ENCODE measurements at regions not wholly inside any gene's neighbourhood (a gene's known extent, or its start where the extent isn't known, plus 50 kb on each side); places are given as distances from the start of the nearest gene placed in this dataset.

DNA sequence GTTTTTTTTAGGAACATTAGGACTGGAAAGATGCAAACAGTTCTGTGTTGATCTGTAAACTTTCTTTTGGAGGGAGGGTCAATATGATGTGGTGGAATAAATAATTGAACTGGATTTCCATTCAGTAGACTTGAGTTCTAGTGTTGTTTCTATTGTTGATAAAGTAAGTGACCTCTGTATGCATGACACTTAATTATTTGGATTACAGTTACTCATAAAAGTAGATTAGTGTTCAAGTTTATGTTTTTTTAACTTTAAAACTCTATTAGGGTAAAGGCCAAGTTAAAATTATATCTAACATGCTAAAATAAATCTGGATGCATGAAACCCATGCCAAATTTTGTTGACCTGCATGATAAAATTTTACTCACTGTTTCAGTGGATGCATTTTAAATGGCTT, 85.4 kb upstream of the NR3C2 start:
- no peaks in the 10 kb centered on the region for H3K4me1 ChIP-seq (ENCODE audit: insufficient read depth, low read length)

DNA sequence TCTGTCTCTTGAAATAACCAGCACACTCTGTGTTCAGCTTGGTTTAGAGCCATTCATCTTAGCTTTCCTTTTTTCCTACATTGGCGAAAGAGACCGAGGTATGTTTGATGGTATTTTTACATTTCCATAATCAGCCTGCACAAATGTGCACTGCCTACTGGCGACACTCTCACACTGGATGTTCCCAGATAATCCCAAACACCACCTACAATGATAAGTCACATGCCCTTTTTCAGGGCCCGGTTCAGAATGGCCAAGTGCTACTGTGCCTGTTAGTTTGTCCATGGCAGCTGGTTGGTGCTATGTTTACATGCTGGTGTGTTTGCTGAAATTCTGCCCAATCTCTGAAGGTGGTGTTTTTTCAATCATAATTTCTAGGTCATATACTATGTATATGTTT, 80.8 kb upstream of the NR3C2 start:
- no peak for ATAC-seq (ENCODE audit: insufficient read depth, low read depth)
- Histone ChIP-seq H3K9me3 (ENCODE audit: insufficient read depth, low read length, severe bottlenecking) (no peaks in the 10 kb centered on the region), H3K27me3 (ENCODE audit: insufficient read depth, low read length, poor library complexity) (no peaks in the 10 kb centered on the region), H3K4me1 (ENCODE audit: insufficient read depth, low read length) (no peaks in the 10 kb centered on the region), H3K79me2 (ENCODE audit: insufficient read depth, low read length) (no peaks in the 10 kb centered on the region), H3K27ac (ENCODE audit: low read length) (no peak overlapping the region), H3K4me3 (ENCODE audit: low read depth in 1 of 2, low read length in 2 of 2) (no peak overlapping the region), H3K36me3 (ENCODE audit: insufficient read depth, low read length) (no peaks in the 10 kb centered on the region), H2AFZ (ENCODE audit: low read depth, low read length) (no peak overlapping the region), H3K9ac (ENCODE audit: low read depth, low read length) (no peak overlapping the region), H4K20me1 (ENCODE audit: insufficient read depth, low read length) (no peaks in the 10 kb centered on the region), H3K4me2 (ENCODE audit: insufficient read depth, low read length) (no peak overlapping the region)
- DNase-seq: no peak
- no peak for TF ChIP-seq EZH2 (IDR thresholded peaks at IDR 0.05; ENCODE audit: borderline replicate concordance, low read depth, low read length, severe bottlenecking)
- TF ChIP-seq CTCF (IDR thresholded peaks at IDR 0.05; ENCODE audit: borderline replicate concordance, extremely low read depth, low read length, poor library complexity, severe bottlenecking): no peak

More for the DNA sequence above, 85.4 kb upstream of the NR3C2 start:
- no peaks in the 10 kb centered on the region for H3K9me3 ChIP-seq (ENCODE audit: insufficient read depth, low read length, severe bottlenecking)
- ATAC-seq (ENCODE audit: insufficient read depth, low read depth): no peak
- TF ChIP-seq CTCF (IDR thresholded peaks at IDR 0.05; ENCODE audit: borderline replicate concordance, extremely low read depth, low read length, poor library complexity, severe bottlenecking) (no peak), EZH2 (IDR thresholded peaks at IDR 0.05; ENCODE audit: borderline replicate concordance, low read depth, low read length, severe bottlenecking) (no peak)
- no peak overlapping the region for H3K4me3 ChIP-seq (ENCODE audit: low read depth in 1 of 2, low read length in 2 of 2)
- no peaks in the 10 kb centered on the region for H3K36me3 ChIP-seq (ENCODE audit: insufficient read depth, low read length)
- H3K27ac ChIP-seq (ENCODE audit: low read length): no peak overlapping the region
- H4K20me1 ChIP-seq (ENCODE audit: insufficient read depth, low read length): no peaks in the 10 kb centered on the region
- no peak overlapping the region for H2AFZ ChIP-seq (ENCODE audit: low read depth, low read length)
- H3K4me2 ChIP-seq (ENCODE audit: insufficient read depth, low read length): no peak overlapping the region
- H3K27me3 ChIP-seq (ENCODE audit: insufficient read depth, low read length, poor library complexity): no peaks in the 10 kb centered on the region
- H3K79me2 ChIP-seq (ENCODE audit: insufficient read depth, low read length): no peaks in the 10 kb centered on the region
- no peak overlapping the region for H3K9ac ChIP-seq (ENCODE audit: low read depth, low read length)
- no peak for DNase-seq

- Histone ChIP-seq H3K9me3 (ENCODE audit: insufficient read depth, low read length, severe bottlenecking) (no peaks in the 10 kb centered on the region), H2AFZ (ENCODE audit: low read depth, low read length) (no peak overlapping the region), H3K9ac (ENCODE audit: low read depth, low read length) (no peak overlapping the region), H4K20me1 (ENCODE audit: insufficient read depth, low read length) (no peaks in the 10 kb centered on the region), H3K4me1 (ENCODE audit: insufficient read depth, low read length) (no peaks in the 10 kb centered on the region), H3K27ac (ENCODE audit: low read length) (no peak overlapping the region), H3K27me3 (ENCODE audit: insufficient read depth, low read length, poor library complexity) (no peaks in the 10 kb centered on the region), H3K36me3 (ENCODE audit: insufficient read depth, low read length) (no peaks in the 10 kb centered on the region), H3K4me2 (ENCODE audit: insufficient read depth, low read length) (no peak overlapping the region), H3K4me3 (ENCODE audit: low read depth in 1 of 2, low read length in 2 of 2) (no peak overlapping the region), H3K79me2 (ENCODE audit: insufficient read depth, low read length) (no peaks in the 10 kb centered on the region)
- ATAC-seq (ENCODE audit: insufficient read depth, low read depth) (no peak), DNase-seq (no peak)
- TF ChIP-seq CTCF (IDR thresholded peaks at IDR 0.05; ENCODE audit: borderline replicate concordance, extremely low read depth, low read length, poor library complexity, severe bottlenecking) (no peak), EZH2 (IDR thresholded peaks at IDR 0.05; ENCODE audit: borderline replicate concordance, low read depth, low read length, severe bottlenecking) (no peak)
These were observed 73.0 kb upstream of the NR3C2 start for GRCh38 chr4:148515248-148515647.

DNA sequence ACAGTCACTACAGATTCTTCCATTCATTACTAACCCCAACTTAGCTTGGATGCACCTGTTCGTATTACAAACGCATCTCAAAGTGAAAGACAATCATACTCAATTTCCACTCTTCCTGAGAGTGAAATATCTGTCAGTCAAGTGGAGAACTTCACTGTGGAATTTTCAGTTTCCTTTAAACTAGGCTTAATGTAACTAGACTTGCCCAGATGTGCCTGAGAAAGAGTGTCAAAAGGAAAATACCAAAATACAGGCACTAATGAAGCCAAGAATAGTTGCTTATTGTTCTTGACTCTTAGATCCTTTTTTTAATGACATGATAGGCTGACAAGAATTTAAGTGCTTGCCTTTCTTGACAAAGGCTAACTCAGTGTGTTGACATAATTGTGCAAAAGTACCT, 72.4 kb upstream of the NR3C2 start:
- Histone ChIP-seq H3K4me3 (ENCODE audit: low read depth in 1 of 2, low read length in 2 of 2) (no peak overlapping the region), H3K27me3 (ENCODE audit: insufficient read depth, low read length, poor library complexity) (no peaks in the 10 kb centered on the region), H3K4me1 (ENCODE audit: insufficient read depth, low read length) (no peaks in the 10 kb centered on the region), H3K9ac (ENCODE audit: low read depth, low read length) (no peak overlapping the region), H4K20me1 (ENCODE audit: insufficient read depth, low read length) (no peaks in the 10 kb centered on the region), H3K79me2 (ENCODE audit: insufficient read depth, low read length) (no peaks in the 10 kb centered on the region), H3K27ac (ENCODE audit: low read length) (no peak overlapping the region), H2AFZ (ENCODE audit: low read depth, low read length) (no peak overlapping the region), H3K9me3 (ENCODE audit: insufficient read depth, low read length, severe bottlenecking) (no peaks in the 10 kb centered on the region), H3K4me2 (ENCODE audit: insufficient read depth, low read length) (no peak overlapping the region), H3K36me3 (ENCODE audit: insufficient read depth, low read length) (no peaks in the 10 kb centered on the region)
- ATAC-seq (ENCODE audit: insufficient read depth, low read depth): no peak
- no peak for TF ChIP-seq EZH2 (IDR thresholded peaks at IDR 0.05; ENCODE audit: borderline replicate concordance, low read depth, low read length, severe bottlenecking)
- DNase-seq: no peak
